Dermis microvascular lymphatic vessel endothelial cell (primary cell): ENCODE measurements at regions not wholly inside any gene's neighbourhood (a gene's known extent, or its start where the extent isn't known, plus 50 kb on each side); places are given as distances from the start of the nearest gene placed in this dataset.
"Not testable (repeated sequence)": the region's sequence is repeated elsewhere in the genome, so short reads cannot be mapped to it uniquely, and the experiment has no call there.

Source experiments
- DNase-seq, 2 donors: peaks; one replicate each; pipeline versions ENCODE4 v3.0.0 to v3.0.0-alpha.2; 2010; ENCODE audit warnings: low read depth in 2 of 2

- DNase-seq: no peak
These were observed 160.8 kb upstream of the APP start for GRCh38 chr21:26331205-26331980.

GRCh38 chr21:26320596-26320995, 150.0 kb upstream of the APP start:
- no peak for DNase-seq

- no peak for DNase-seq
These were observed 137.1 kb upstream of the APP start for GRCh38 chr21:26307640-26308039.

- no peak for DNase-seq
These were observed 127.3 kb upstream of the APP start for GRCh38 chr21:26297851-26298250.

- DNase-seq: no peak
These were observed 122.8 kb upstream of the APP start for GRCh38 chr21:26293141-26293946.

GRCh38 chr21:26288026-26288425, 117.5 kb upstream of the APP start:
- no peak for DNase-seq

GRCh38 chr21:26284531-26284930, 114.0 kb upstream of the APP start:
- no peak for DNase-seq

- DNase-seq: no peak
These were observed 111.5 kb upstream of the APP start for GRCh38 chr21:26282058-26282457.

- DNase-seq: no peak
These were observed 110.9 kb upstream of the APP start for GRCh38 chr21:26281506-26281905.

- DNase-seq: no peak
These were observed 110.2 kb upstream of the APP start for GRCh38 chr21:26280775-26281174.

GRCh38 chr21:26280148-26280547, 109.6 kb upstream of the APP start:
- no peak for DNase-seq

GRCh38 chr21:26275801-26276200, 105.2 kb upstream of the APP start:
- DNase-seq: no peak

GRCh38 chr21:26273686-26274313, 103.2 kb upstream of the APP start:
- no peak for DNase-seq

- DNase-seq: no peak
These were observed 96.8 kb upstream of the APP start for GRCh38 chr21:26267389-26267788.

GRCh38 chr21:26246073-26246472, 75.5 kb upstream of the APP start:
- no peak for DNase-seq

GRCh38 chr21:26245428-26245827, 74.9 kb upstream of the APP start:
- DNase-seq: no peak

- no peak for DNase-seq
These were observed 68.1 kb upstream of the APP start for GRCh38 chr21:26238646-26239045.

- DNase-seq: no peak
These were observed 65.7 kb upstream of the APP start for GRCh38 chr21:26236281-26236680.

- DNase-seq: not testable (repeated sequence)
These were observed 62.7 kb upstream of the APP start for GRCh38 chr21:26233297-26233696.

- DNase-seq: not testable (repeated sequence)
These were observed 61.9 kb upstream of the APP start for GRCh38 chr21:26232491-26232890.

GRCh38 chr21:26227130-26227529, 56.6 kb upstream of the APP start:
- no peak for DNase-seq

GRCh38 chr21:26226724-26227123, 56.2 kb upstream of the APP start:
- DNase-seq: no peak
